ENCODE measurements at regions not wholly inside any gene's neighbourhood (a gene's known extent, or its start where the extent isn't known, plus 50 kb on each side); places are given as distances from the start of the nearest gene placed in this dataset.

GRCh38 chr5:30867711-30868110 is 325.8 kb upstream of the CDH6 start:
- no peaks in the 10 kb centered on the region for H3K27me3 ChIP-seq (ENCODE audit: control insufficient read depth, insufficient read depth, low read length)
- no peak overlapping the region for H3K4me3 ChIP-seq (ENCODE audit: low read length)

GRCh38 chr5:30866142-30866541 is 327.3 kb upstream of the CDH6 start:
- Histone ChIP-seq H3K9me3 (ENCODE audit: control insufficient read depth, insufficient read depth, low read length) (no peaks in the 10 kb centered on the region), H3K27ac (ENCODE audit: low read length) (no peak overlapping the region), H3K4me1 (ENCODE audit: control insufficient read depth, insufficient read depth, low read length) (peaks cover under 1% of the 10 kb centered on the region; the same call in 1 of the 2 replicates), H3K27me3 (ENCODE audit: control insufficient read depth, insufficient read depth, low read length) (no peaks in the 10 kb centered on the region), H3K4me3 (ENCODE audit: low read length) (no peak overlapping the region), H3K36me3 (ENCODE audit: control insufficient read depth, insufficient read depth, low read length) (no peaks in the 10 kb centered on the region)
- DNase-seq (ENCODE audit: low read depth, low spot score), result no peak
- WGBS (ENCODE audit: insufficient coverage, insufficient read length), result 83% methylated on average over 1 of the region's 8 CpGs

More at GRCh38 chr5:30867711-30868110, 325.8 kb upstream of the CDH6 start:
- Histone ChIP-seq H3K27ac (ENCODE audit: low read length) (no peak overlapping the region), H3K4me1 (ENCODE audit: control insufficient read depth, insufficient read depth, low read length) (peaks cover 2% of the 10 kb centered on the region; the same call in 1 of the 2 replicates), H3K36me3 (ENCODE audit: control insufficient read depth, insufficient read depth, low read length) (no peaks in the 10 kb centered on the region), H3K9me3 (ENCODE audit: control insufficient read depth, insufficient read depth, low read length) (no peaks in the 10 kb centered on the region)
- no peak for DNase-seq (ENCODE audit: low read depth, low spot score)

- Histone ChIP-seq H3K27me3 (ENCODE audit: control insufficient read depth, insufficient read depth, low read length) (no peaks in the 10 kb centered on the region), H3K4me1 (ENCODE audit: control insufficient read depth, insufficient read depth, low read length) (no peaks in the 10 kb centered on the region), H3K27ac (ENCODE audit: low read length) (no peak overlapping the region), H3K9me3 (ENCODE audit: control insufficient read depth, insufficient read depth, low read length) (no peaks in the 10 kb centered on the region), H3K36me3 (ENCODE audit: control insufficient read depth, insufficient read depth, low read length) (no peaks in the 10 kb centered on the region), H3K4me3 (ENCODE audit: low read length) (no peak overlapping the region)
- no CpG with 5 or more reads among the region's 3 CpGs for WGBS (ENCODE audit: insufficient coverage, insufficient read length)
- no peak for DNase-seq (ENCODE audit: low read depth, low spot score)
Measured at GRCh38 chr5:30856242-30856641, 337.2 kb upstream of the CDH6 start.

- H3K4me1 ChIP-seq (ENCODE audit: control insufficient read depth, insufficient read depth, low read length), result no peaks in the 10 kb centered on the region
- H3K27ac ChIP-seq (ENCODE audit: low read length), result no peak overlapping the region
- H3K36me3 ChIP-seq (ENCODE audit: control insufficient read depth, insufficient read depth, low read length), result no peaks in the 10 kb centered on the region
- no peaks in the 10 kb centered on the region for H3K9me3 ChIP-seq (ENCODE audit: control insufficient read depth, insufficient read depth, low read length)
- H3K27me3 ChIP-seq (ENCODE audit: control insufficient read depth, insufficient read depth, low read length), result no peaks in the 10 kb centered on the region
- no peak overlapping the region for H3K4me3 ChIP-seq (ENCODE audit: low read length)
- no peak for DNase-seq (ENCODE audit: low read depth, low spot score)
Measured at GRCh38 chr5:30853158-30853557, 340.3 kb upstream of the CDH6 start.

- Histone ChIP-seq H3K36me3 (ENCODE audit: control insufficient read depth, insufficient read depth, low read length) (no peaks in the 10 kb centered on the region), H3K4me3 (ENCODE audit: low read length) (no peak overlapping the region), H3K27me3 (ENCODE audit: control insufficient read depth, insufficient read depth, low read length) (no peaks in the 10 kb centered on the region), H3K27ac (ENCODE audit: low read length) (no peak overlapping the region), H3K4me1 (ENCODE audit: control insufficient read depth, insufficient read depth, low read length) (no peaks in the 10 kb centered on the region), H3K9me3 (ENCODE audit: control insufficient read depth, insufficient read depth, low read length) (no peaks in the 10 kb centered on the region)
- no CpG with 5 or more reads among the region's 2 CpGs for WGBS (ENCODE audit: insufficient coverage, insufficient read length)
- DNase-seq (ENCODE audit: low read depth, low spot score), result no peak
Measured at GRCh38 chr5:30850866-30851265, 342.6 kb upstream of the CDH6 start.

GRCh38 chr5:30849931-30850710 is 343.4 kb upstream of the CDH6 start:
- no CpG with 5 or more reads among the region's 6 CpGs for WGBS (ENCODE audit: insufficient coverage, insufficient read length)
- Histone ChIP-seq H3K36me3 (ENCODE audit: control insufficient read depth, insufficient read depth, low read length) (no peaks in the 10 kb centered on the region), H3K9me3 (ENCODE audit: control insufficient read depth, insufficient read depth, low read length) (no peaks in the 10 kb centered on the region), H3K27me3 (ENCODE audit: control insufficient read depth, insufficient read depth, low read length) (no peaks in the 10 kb centered on the region), H3K4me3 (ENCODE audit: low read length) (no peak overlapping the region), H3K4me1 (ENCODE audit: control insufficient read depth, insufficient read depth, low read length) (0 out of 2 replicates have a peak, but pooled peaks cover 1% of the 10 kb centered on the region), H3K27ac (ENCODE audit: low read length) (no peak overlapping the region)
- DNase-seq (ENCODE audit: low read depth, low spot score), result no peak

GRCh38 chr5:30846171-30846570 is 347.3 kb upstream of the CDH6 start:
- Histone ChIP-seq H3K27ac (ENCODE audit: low read length) (no peak overlapping the region), H3K36me3 (ENCODE audit: control insufficient read depth, insufficient read depth, low read length) (no peaks in the 10 kb centered on the region), H3K4me1 (ENCODE audit: control insufficient read depth, insufficient read depth, low read length) (0 out of 2 replicates have a peak, but pooled peaks cover 1% of the 10 kb centered on the region), H3K4me3 (ENCODE audit: low read length) (no peak overlapping the region), H3K27me3 (ENCODE audit: control insufficient read depth, insufficient read depth, low read length) (no peaks in the 10 kb centered on the region), H3K9me3 (ENCODE audit: control insufficient read depth, insufficient read depth, low read length) (no peaks in the 10 kb centered on the region)
- DNase-seq (ENCODE audit: low read depth, low spot score), result no peak

- Histone ChIP-seq H3K27me3 (ENCODE audit: control insufficient read depth, insufficient read depth, low read length) (no peaks in the 10 kb centered on the region), H3K4me3 (ENCODE audit: low read length) (no peak overlapping the region), H3K9me3 (ENCODE audit: control insufficient read depth, insufficient read depth, low read length) (no peaks in the 10 kb centered on the region), H3K27ac (ENCODE audit: low read length) (no peak overlapping the region), H3K36me3 (ENCODE audit: control insufficient read depth, insufficient read depth, low read length) (no peaks in the 10 kb centered on the region), H3K4me1 (ENCODE audit: control insufficient read depth, insufficient read depth, low read length) (0 out of 2 replicates have a peak, but pooled peaks cover 1% of the 10 kb centered on the region)
- DNase-seq (ENCODE audit: low read depth, low spot score), result no peak
- WGBS (ENCODE audit: insufficient coverage, insufficient read length), result no CpG with 5 or more reads among the region's 2 CpGs
Measured at GRCh38 chr5:30845194-30845593, 348.3 kb upstream of the CDH6 start.

- no peaks in the 10 kb centered on the region for H3K27me3 ChIP-seq (ENCODE audit: control insufficient read depth, insufficient read depth, low read length)
- H3K36me3 ChIP-seq (ENCODE audit: control insufficient read depth, insufficient read depth, low read length), result no peaks in the 10 kb centered on the region
- H3K4me1 ChIP-seq (ENCODE audit: control insufficient read depth, insufficient read depth, low read length), result 0 out of 2 replicates have a peak, but pooled peaks cover 1% of the 10 kb centered on the region
- no peak overlapping the region for H3K4me3 ChIP-seq (ENCODE audit: low read length)
- no peak overlapping the region for H3K27ac ChIP-seq (ENCODE audit: low read length)
- no peaks in the 10 kb centered on the region for H3K9me3 ChIP-seq (ENCODE audit: control insufficient read depth, insufficient read depth, low read length)
- no CpG with 5 or more reads among the region's 5 CpGs for WGBS (ENCODE audit: insufficient coverage, insufficient read length)
- DNase-seq (ENCODE audit: low read depth, low spot score), result no peak
Measured at GRCh38 chr5:30843541-30843940, 349.9 kb upstream of the CDH6 start.

GRCh38 chr5:30839956-30840355 is 353.5 kb upstream of the CDH6 start:
- no peaks in the 10 kb centered on the region for H3K27me3 ChIP-seq (ENCODE audit: control insufficient read depth, insufficient read depth, low read length)
- no peaks in the 10 kb centered on the region for H3K9me3 ChIP-seq (ENCODE audit: control insufficient read depth, insufficient read depth, low read length)
- H3K36me3 ChIP-seq (ENCODE audit: control insufficient read depth, insufficient read depth, low read length), result no peaks in the 10 kb centered on the region
- H3K27ac ChIP-seq (ENCODE audit: low read length), result no peak overlapping the region
- no peak for DNase-seq (ENCODE audit: low read depth, low spot score)
- H3K4me1 ChIP-seq (ENCODE audit: control insufficient read depth, insufficient read depth, low read length), result no peaks in the 10 kb centered on the region
- WGBS (ENCODE audit: insufficient coverage, insufficient read length), result no CpG with 5 or more reads among the region's 3 CpGs
- no peak overlapping the region for H3K4me3 ChIP-seq (ENCODE audit: low read length)

GRCh38 chr5:30838936-30839496 is 354.5 kb upstream of the CDH6 start:
- WGBS (ENCODE audit: insufficient coverage, insufficient read length), result no CpG with 5 or more reads among the region's 3 CpGs
- Histone ChIP-seq H3K4me1 (ENCODE audit: control insufficient read depth, insufficient read depth, low read length) (no peaks in the 10 kb centered on the region), H3K36me3 (ENCODE audit: control insufficient read depth, insufficient read depth, low read length) (no peaks in the 10 kb centered on the region), H3K4me3 (ENCODE audit: low read length) (no peak overlapping the region), H3K9me3 (ENCODE audit: control insufficient read depth, insufficient read depth, low read length) (no peaks in the 10 kb centered on the region), H3K27ac (ENCODE audit: low read length) (no peak overlapping the region), H3K27me3 (ENCODE audit: control insufficient read depth, insufficient read depth, low read length) (no peaks in the 10 kb centered on the region)
- no peak for DNase-seq (ENCODE audit: low read depth, low spot score)

All from iPS DF 6.9 (cell line).